Stimulated activated CD4-positive, alpha-beta T cell treated with anti-CD3 and anti-CD28 coated beads, Interleukin-1b, Interleukin-23, amount 100 ng/mL, for 1 hour (primary cell): ENCODE measurements at regions not wholly inside any gene's neighbourhood (a gene's known extent, or its start where the extent isn't known, plus 50 kb on each side); places are given as distances from the start of the nearest gene placed in this dataset.
"Not testable (repeated sequence)": the region's sequence is repeated elsewhere in the genome, so short reads cannot be mapped to it uniquely, and the experiment has no call there.

Experiments
- DNase-seq, 2 donors: peaks; one replicate each; pipeline ENCODE4 v3.0.0-alpha.2; 2020; ENCODE audit warnings: low read depth in 2 of 2

DNA sequence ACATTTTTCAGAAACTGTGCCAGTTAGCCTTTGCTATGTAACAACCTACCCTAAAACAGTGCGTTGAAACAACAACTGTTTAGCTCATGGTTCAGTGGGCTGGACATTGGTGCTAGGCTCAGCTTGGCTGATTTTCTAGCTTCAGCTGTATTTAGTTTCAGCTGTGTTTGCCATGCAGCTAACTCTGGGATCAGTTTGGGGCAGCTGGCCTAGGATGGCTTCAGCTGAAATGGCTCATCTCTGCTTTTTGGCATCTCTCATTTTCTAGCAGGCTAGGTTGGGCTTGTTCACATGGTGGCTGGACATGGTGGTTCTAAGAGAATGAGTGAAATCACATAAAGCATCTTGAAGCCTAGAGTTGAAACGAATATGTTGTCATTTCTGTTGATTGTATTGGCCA is 464.2 kb downstream of the QKI start:
- no peak for DNase-seq

DNA sequence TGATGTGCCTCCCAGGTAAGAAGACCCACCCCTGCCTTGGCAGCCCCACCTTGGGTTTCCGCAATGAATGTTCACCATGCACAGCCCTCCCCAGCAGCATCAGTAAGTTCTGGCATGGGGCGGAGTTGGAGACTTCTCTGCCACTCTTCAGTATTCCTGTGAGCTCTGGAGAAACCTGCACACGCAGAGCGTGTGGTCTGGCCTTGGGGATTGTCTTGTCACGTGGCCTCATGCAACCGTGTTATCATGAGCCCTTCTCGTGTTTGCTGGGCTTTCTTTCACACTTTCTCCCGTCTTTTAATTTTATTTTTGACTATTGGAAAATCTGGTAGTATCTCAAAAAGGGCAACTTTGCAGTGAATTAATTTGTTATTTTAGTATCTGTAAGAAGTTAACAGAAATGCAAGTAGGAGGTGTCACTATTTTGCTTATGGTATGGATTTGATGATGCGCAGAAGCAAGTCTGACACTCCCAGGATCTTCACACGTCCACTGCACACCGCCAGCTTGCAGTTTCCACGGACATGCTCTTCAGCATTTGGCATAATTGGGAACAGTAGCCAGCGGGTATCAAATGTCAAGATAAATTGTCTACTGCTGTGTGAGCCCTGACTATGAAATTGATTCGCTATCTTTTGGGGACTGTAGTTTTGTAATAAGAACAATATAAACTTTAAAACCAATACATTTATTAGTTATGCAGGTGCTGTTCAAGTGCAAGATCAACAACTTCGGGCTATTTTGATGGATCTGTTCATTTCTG is 463.5 kb downstream of the QKI start:
- DNase-seq: no peak

DNA sequence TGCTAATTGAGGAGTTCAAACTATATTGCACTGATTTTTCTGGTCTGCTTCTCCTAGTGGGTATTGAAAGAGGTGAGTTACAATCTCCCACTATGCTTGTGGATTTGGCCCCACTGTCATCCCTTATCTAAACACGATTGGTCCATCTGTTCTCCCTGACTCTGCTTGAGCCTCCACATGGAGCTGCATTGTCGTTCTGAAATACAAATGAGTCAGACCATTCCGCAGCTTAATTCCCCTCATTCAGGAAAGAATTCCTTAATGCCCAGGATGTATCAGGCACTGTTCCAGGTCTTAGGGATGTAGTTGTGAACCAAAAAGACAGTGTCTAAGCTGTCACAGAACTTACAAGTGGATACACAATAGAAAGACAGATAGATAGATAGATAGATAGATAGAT is 461.9 kb downstream of the QKI start:
- DNase-seq: no peak

DNA sequence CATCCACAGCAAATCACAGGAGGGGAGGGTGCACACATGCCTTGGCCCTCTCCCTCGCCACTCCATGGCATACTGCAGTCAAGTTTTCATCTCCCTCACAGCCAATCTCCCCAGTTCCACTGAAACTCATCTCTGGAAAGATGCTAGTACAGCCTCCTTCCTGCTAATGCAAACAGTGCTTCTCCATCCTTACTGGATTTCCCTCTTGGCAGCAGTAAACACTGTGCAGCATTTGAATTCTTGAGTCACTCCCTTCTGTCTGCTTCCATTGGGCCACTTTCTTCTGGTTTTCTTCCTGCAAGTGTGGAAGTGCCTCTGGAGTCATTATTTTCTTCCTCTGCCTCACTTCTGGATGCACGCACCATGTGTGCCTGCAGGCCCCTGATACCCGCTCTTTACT is 460.3 kb downstream of the QKI start:
- no peak for DNase-seq

DNA sequence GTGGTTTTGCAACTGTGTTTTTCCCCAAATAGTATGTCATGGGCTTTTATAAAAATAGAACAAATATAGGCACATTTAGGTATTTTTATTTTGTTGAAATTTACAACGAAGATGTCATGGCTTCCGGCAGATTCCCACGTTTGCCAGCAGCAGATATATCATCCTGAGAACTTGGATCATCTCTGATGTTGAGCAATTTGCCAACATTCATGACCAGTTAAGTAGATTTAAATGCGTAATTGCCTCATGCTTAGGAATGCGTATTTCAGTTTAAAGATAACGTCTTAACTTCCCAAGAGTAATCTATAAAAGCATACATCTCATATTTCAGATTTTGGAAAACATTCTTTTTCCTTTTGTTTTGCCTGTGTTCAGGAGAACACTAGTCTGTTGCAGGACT is 457.8 kb downstream of the QKI start:
- DNase-seq: no peak

DNA sequence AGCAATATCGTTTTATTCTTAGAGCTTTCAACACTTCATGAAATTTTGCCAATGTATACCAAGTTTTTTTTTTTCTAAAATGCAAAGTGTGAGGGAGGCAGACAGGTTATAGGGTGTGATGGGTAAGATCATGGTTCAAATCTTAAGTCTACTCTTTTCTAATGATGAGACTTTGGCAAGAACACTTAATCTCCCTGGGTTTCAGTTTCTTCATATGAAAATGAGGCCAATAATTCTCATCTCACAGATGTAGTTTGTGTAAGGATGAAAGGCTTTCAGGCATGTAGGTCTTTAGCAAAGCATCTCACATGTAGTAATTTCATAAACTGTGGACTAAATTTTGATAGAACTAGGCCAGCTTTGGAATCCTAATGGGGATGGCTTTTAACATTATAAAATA is 457.1 kb downstream of the QKI start:
- DNase-seq: no peak

DNA sequence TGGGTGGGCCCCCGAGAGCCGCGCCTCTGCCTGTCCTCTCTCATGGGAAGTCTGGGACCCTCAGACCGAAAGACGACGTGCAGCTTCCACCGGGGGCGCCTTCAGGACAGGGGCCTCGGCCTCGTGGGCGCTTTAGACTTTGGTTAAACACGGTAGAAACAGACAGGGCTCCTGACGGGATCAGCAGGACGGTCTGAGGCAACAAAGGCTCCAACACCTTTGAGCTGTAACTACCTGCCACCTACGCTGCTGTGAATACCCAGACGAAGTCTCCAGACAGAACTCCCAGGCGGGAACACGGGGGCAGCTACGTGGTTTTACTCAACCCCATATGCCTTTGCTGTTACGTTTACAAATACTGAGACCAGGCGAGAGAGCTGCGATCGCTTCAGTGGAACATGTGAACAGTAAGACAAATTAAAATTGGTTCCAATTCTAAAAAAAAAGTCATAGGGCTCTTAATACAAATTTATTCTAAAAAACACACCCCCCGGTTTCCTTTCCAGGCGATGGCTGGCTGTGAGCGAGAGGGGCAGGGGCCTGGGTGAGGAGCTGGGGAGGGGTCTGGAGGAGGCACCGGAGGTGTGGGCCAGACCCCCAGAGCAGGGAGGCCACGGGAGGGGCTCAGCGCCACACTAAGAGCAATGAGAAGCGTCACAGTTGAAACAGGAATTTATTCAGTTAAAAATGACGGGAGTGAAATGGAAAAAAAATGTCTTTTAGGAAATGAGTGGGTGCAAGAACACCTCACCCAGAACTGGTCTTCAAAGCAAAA is 453.2 kb downstream of the QKI start:
- no peak for DNase-seq

DNA sequence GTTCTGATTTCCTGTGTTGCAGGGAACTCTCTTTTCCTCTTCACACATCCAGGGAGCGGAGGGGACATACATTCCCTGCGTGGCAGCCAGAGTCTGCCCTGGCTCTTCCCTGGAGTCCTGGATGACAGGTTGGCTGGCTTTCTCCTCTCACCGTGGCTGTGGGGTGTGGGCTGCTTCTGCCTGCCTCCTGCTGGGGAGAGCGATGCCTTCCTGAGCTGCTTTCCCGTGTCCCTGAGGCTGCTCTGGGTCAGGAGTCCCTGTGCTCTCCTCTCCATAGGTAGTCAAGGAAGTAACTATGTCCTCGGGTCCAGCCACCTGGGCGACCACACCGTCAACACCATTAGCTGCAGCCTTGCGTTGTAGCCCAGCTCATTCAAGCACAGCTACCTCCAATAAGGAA is 451.7 kb downstream of the QKI start:
- DNase-seq: no peak

DNA sequence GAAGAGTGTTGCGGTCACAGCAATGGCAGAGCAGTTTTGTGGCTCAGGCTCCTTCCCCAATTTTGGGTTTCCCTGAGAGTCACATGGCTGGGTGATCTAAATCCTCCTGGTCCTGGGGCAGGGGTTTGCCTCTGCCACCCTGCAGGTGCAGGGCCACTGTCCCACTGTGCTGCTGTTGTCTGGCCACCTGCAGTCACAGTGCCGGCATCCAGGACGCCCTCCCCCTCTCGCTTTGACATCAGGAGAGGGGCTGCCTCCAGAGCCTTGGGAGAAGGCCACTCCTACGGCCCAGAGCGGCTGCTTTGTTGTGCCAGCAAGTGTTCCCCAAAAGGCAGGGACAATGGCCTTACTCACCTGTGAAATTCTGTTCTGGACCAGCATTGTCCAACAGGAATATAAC is 449.0 kb downstream of the QKI start:
- DNase-seq: no peak

DNA sequence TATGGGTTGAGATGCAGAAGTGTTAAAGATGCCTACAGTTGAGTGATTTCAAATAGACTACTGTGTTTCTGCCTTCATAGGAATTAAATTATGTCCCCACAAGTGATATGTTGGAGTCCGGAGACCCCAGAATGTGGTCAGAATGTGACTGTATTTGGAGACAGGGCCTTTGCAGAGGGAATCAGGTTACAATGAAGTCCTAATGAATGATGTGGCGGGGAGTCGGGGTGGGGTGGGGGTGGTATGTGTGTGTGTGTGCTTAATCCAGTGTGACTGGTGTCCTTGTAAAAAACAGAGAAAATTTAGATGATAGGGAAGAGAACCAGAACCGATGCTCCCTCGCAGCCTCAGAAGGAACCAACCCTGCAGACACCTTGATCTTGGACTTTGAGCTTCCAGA is 448.2 kb downstream of the QKI start:
- DNase-seq: no peak

DNA sequence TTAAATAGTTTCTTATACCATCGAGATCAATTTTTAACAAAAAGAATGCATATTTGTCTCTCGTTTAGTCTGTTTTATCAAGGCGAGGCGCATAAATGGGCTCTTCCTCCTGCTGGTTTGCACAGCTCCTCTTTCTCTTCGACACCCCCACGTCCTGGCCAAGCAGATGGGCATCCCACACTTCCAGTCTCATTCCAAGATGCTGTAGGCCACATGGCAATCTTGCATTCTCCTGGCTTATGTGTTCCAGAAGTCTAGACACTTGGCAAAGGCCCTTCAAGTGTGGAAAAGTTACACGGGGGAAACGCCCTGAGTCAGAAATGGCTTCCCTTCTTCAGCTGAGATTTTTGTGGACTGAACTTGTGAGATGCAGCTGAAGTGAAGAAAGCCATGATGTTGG is 447.1 kb downstream of the QKI start:
- no peak for DNase-seq

DNA sequence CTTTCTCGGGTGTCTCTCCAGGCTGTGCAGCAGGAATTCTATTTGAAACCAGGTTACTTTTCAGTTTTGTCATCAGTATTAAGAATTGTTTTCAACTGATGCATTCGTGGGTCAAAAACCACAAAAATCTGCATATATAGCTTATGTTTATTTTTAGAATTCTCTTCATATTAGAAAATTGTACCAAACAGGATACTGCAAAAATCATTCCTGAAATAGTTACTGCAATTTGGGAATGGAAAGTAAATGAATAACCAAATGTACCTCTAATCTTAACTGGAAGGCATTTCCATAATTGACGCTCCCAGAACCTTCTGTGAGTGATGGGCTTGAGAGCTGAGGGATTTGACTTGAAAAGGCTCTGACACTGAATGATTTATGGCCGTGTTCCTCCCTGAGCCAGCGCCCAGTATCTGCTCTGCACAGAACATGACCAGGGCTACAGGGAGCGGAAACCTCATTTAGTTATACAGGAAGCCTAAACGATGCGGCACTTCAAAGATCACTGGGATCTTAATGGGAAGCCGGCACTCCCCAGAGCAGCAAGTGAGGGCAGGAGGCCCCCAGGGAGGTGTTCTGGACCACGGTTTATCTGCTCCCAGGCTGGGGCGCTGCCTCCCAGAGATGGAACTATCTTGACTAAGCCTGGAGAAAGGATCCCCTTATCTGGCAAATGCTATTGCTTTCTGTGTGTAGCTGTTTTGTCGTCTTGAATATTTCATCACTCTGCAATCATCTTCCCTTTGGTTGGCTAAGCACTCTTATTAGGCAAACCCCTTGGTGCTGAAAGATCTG is 446.0 kb downstream of the QKI start:
- DNase-seq: no peak

DNA sequence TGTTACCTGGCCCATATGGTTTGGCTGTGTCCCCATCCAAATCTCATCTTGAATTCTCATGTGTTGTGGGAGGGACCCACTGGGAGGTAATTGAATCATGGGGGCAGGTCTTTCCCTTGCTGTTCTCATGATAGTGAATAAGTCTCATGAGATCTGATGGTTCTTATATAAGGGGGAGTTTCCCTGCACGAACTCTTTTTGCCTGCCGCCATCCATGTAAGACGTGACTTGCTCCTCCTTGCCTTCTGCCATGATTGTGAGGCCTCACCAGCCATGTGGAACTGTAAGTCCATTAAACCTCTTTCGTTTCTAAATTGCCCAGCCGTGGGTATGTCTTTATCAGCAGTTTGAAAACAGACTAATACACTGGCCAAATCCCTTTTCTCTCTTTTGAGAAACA is 444.4 kb downstream of the QKI start:
- DNase-seq: not testable (repeated sequence)

DNA sequence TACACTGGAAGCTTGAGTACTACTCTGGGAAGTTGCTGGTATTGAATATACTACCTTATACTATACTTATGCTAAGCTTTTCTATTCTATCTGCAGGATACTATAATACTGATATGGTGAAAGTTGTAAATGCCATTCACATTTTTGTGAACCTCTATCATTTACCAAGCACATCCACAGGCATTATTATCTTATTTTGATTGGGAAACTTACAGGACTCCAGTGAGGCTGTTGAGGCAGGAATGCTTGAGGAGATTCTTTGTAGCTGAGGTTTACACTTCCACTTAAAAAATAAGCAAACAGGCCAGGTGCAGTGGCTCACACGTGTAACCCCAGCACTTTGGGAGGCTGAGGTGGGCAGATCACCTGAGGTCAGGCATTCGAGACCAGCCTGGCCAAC is 442.9 kb downstream of the QKI start:
- no peak for DNase-seq

DNA sequence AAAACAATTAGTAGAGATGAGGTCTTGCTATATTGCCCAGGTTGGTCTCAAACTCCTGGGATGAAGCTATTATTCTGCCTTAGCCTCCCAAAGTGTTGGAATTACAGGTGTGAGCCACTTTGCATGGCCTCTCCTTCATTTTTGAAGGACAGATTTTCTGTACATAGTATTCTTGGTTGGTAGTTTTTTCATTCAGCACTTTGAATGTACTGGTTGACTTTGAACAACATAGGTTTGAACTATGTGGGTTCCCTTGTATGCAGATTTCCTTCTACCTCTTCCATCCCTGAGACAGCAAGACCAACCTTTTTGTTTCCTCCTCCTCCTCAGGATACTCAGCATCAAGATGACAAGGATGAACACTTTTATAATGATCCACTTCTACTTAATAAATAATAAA is 436.4 kb downstream of the QKI start:
- no peak for DNase-seq

DNA sequence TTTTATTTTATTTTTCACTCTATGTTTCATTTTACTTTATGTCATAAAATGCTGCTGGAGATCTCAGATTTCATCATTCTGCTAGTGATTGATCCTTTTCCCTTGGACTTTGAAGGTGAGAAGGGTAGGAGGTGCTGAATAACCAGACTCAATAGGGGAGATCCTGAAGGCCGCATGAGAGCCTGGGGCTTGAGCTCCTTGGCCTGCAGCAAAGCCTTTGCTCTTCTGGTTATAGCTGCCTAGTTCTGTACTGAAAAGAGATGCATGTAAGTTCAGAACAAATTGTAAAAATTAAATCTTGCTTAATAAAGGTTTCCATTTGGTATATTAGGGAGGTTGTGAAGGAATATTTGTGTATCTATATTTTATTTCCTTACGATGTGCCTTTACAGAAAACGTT is 430.2 kb downstream of the QKI start:
- DNase-seq: no peak

DNA sequence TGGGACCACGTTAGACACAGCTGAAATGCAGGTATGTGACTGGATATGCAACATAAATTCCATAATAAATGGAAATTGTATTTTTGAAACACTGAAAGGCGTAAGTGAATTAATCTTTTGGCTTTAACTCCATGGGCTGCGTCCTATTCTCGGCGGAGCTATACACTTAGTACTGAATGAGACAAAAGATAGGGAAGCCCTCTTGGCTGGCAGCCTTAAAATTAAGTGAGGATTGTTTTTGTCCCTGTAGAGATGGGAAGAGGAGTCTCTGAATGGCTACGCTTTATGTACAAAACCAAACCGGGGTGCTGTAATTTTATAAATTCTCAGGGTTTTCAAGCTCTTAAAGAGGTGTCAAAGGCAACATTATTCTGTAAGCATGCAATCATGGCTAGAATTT is 429.8 kb downstream of the QKI start:
- no peak for DNase-seq

DNA sequence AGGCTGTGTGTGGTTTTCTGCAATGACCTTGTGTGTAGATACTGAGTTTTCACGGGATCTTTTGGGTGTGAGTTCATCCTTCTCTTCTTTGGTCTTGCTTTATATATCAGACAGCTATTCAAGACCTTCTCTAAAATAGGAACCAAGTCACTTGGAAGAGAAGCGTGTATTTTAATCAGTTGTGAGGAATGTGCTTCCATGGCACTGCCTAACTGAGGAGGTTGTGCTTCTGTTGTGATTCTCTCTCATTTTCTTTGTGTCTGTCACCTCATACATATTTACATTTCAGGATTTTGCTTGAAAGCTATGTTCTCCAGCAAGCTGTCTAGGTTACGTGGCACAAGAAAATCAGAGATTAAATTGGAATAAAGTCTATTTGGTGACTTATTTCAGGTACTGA is 428.7 kb downstream of the QKI start:
- no peak for DNase-seq

DNA sequence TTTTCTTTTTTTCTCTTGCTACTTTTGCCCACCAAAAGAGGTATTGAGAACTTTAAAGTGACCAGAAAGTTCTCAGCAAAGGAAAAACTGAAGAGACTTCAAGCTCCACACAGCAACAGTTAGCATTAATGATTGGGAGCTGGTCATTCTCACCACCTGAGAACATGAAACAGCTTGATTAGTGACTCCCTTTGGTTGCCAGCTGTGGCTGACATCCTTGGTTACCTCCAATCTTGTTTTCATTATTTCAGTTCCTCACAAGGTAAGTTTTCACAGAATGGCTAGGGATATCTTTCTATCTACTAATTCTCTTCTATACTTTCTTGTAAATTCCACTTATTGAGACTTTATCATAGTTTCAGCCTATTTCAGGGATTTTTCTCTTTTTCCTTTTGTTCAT is 427.9 kb downstream of the QKI start:
- DNase-seq: no peak

DNA sequence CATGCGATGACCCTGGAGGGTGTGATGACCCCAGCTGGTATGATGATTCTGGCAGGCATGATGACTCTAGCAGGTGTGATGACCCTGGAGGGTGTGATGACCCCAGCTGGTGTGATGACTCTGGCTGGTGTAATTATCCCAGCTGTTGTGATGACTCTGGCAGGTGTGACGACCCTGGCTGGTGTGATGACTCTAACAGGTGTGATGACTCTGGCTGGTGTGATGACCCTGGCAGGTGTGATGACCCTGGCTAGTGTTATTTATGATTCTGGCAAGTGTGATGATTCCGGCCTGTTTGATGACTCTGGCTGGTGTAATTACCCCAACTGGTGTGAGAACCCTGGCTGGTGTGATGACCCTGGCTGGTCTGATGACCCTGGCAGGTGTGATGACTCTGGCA is 427.2 kb downstream of the QKI start:
- no peak for DNase-seq

DNA sequence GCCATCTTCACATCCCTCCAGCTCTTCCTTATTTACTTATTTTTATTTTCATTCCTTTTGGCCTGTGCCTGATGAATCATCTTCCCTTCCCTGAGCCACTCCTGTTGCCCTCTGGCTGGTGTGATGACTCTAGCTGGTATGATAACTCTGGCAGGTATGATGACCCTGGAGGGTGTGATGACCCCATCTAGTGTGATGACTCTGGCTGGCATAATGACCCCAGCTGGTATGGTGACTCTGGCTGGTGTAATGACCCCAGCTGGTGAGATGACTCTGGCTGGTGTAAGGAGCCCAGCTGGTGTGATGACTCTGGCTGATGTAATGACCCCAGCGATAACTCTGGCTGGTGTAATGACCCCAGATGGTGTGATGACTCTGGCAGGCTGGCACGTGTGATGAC is 426.8 kb downstream of the QKI start:
- DNase-seq: no peak

DNA sequence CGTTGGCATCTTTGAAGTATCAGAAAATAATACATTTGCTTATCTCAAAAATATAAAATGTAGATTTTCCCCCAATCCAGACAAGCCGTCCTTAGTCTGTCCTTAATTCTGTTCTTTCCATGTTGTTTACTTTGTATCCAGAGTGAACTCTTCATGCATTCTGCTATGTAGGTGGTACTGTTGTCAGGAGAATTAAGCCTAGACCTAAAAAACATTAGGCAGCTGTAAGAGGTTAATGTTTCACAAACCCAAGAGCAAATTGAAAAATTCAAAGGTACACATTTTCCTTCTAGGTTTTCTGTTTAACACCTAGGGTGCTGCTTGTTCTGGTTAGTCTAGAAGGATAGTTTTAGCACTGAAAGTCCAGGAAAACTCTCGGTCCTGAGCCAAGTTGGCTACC is 426.4 kb downstream of the QKI start:
- no peak for DNase-seq

DNA sequence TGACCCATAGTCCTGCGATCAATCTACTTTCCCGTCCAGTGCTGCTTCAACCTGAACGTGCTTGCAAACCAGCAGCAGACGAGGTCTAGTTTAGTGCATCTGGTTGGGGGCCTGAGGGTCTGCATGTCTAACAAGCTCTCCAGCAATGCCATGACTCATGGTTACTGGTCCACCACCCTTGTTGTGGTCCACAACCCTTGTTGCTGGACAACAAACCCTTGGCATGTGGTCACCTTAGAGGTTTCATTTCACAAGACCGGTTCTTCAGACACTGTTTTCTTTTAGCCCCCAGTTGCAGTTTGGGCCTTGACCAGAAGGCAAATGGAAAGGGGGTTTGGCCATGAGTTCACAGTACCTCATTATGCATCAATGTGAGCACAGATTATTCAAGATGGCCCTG is 424.8 kb downstream of the QKI start:
- no peak for DNase-seq
